H1 (cell line): ENCODE measurements at regions not wholly inside any gene's neighbourhood (a gene's known extent, or its start where the extent isn't known, plus 50 kb on each side); places are given as distances from the start of the nearest gene placed in this dataset.

ENCODE experiments used
- CTCF ChIA-PET: fragments of 300-600 bp; sonication (Branson Sonifier 250); formaldehyde crosslinking; loops from one replicate; lab custom pipeline; 2021; ENCODE audit not compliant: partially characterized antibody; lab: Charles Lee
- POLR2A ChIA-PET: fragments of 300-600 bp; sonication (Branson Sonifier 250); formaldehyde crosslinking; loops from one replicate; lab custom pipeline; 2021; ENCODE audit warnings: inconsistent platforms; ENCODE audit not compliant: partially characterized antibody; lab: Charles Lee
- DNase-seq, 2 experiments: peaks; one replicate each; pipeline versions ENCODE4 v3.0.0 to v3.0.0-alpha.2; 2010 to 2022; ENCODE audit warnings: low spot score in 2 of 2, low read depth in 1 of 2, mixed read lengths in 1 of 2
- FAIRE-seq: peaks from 2 replicates; lab custom pipeline; 2011; peaks lifted over from hg19 to GRCh38; lab: Jason Lieb, UNC
- H2AFZ ChIP-seq: 2 replicates; pipeline ENCODE4 v1.8.1; 2012; ENCODE audit warnings: low read length, inconsistent platforms
- H2AK5ac ChIP-seq: 2 replicates; pipeline ENCODE4 v1.6.1; 2013; ENCODE audit warnings: low read depth, low read length
- H2BK120ac ChIP-seq: replicated peaks from 2 replicates; pipeline ENCODE3; 2013; ENCODE audit warnings: low read depth, low read length, inconsistent platforms
- H2BK12ac ChIP-seq: 2 replicates; pipeline ENCODE4 v1.6.1; 2013; ENCODE audit warnings: low read depth, low read length
- H2BK15ac ChIP-seq: 2 replicates; pipeline ENCODE4 v1.6.1; 2013; ENCODE audit warnings: low read length
- H2BK20ac ChIP-seq: 2 replicates; pipeline ENCODE4 v1.6.1; 2013; ENCODE audit warnings: low read length
- H2BK5ac ChIP-seq: 2 replicates; pipeline ENCODE4 v1.6.1; 2013; ENCODE audit warnings: low read depth, low read length
- H3K14ac ChIP-seq: 2 replicates; pipeline ENCODE4 v1.6.1; 2013; ENCODE audit warnings: inconsistent platforms; ENCODE audit not compliant: insufficient read length
- H3K18ac ChIP-seq: 2 replicates; pipeline ENCODE4 v1.6.1; 2013; ENCODE audit warnings: low read length; ENCODE audit errors: extremely low read depth
- H3K23ac ChIP-seq: 2 replicates; pipeline ENCODE4 v1.6.1; 2013; ENCODE audit warnings: inconsistent platforms; ENCODE audit not compliant: insufficient read length
- H3K23me2 ChIP-seq: 2 replicates; pipeline ENCODE4 v1.6.1; 2013; ENCODE audit warnings: low read depth, low read length
- H3K27ac ChIP-seq: 2 replicates; pipeline ENCODE4 v1.6.1; 2011; ENCODE audit warnings: low read depth, low read length, inconsistent platforms
- H3K27me3 ChIP-seq, 4 experiments: replicated peaks in 1 of 4; 1 replicate in 1 of 4; 2 replicates in 3 of 4; pipeline versions ENCODE4 v1.6.1 to v1.8.1; 2011 to 2013; ENCODE audit warnings: low read length in 3 of 4, mild to moderate bottlenecking in 3 of 4, inconsistent platforms in 2 of 4, mixed read lengths in 2 of 4, moderate library complexity in 1 of 4; ENCODE audit not compliant: control insufficient read depth in 3 of 4, insufficient read depth in 3 of 4; ENCODE audit errors: extremely low read depth in 1 of 4
- H3K36me3 ChIP-seq, 4 experiments: 2 replicates each; pipeline versions ENCODE4 v1.6.1 to v1.8.1; 2011 to 2013; ENCODE audit warnings: mild to moderate bottlenecking in 4 of 4, low read length in 3 of 4, moderate library complexity in 2 of 4, control low read depth in 1 of 4, inconsistent platforms in 1 of 4; ENCODE audit not compliant: insufficient read depth in 4 of 4, control insufficient read depth in 2 of 4
- H3K4ac ChIP-seq: replicated peaks from 2 replicates; pipeline ENCODE3; 2013; ENCODE audit warnings: low read length, low read depth, mixed read lengths, inconsistent platforms; ENCODE audit not compliant: insufficient read length
- H3K4me1 ChIP-seq, 4 experiments: replicated peaks in 1 of 4; 1 replicate in 1 of 4; 2 replicates in 3 of 4; pipeline versions ENCODE4 v1.6.1 to v1.8.1; 2011 to 2013; ENCODE audit warnings: low read length in 3 of 4, inconsistent platforms in 2 of 4, mixed read lengths in 1 of 4; ENCODE audit not compliant: insufficient read depth in 4 of 4, control insufficient read depth in 3 of 4
- H3K4me2 ChIP-seq, 2 experiments: 2 replicates each; pipeline versions ENCODE4 v1.6.1 to v1.8.1; 2011 to 2013; ENCODE audit warnings: low read depth in 2 of 2, low read length in 2 of 2, control low read depth in 1 of 2, inconsistent platforms in 1 of 2, mild to moderate bottlenecking in 1 of 2; ENCODE audit not compliant: insufficient read depth in 1 of 2
- H3K4me3 ChIP-seq, 4 experiments: fragments of 200-600, 300-600 bp in 1 of 4; sonication (generic), shearing (Covaris generic), sonication (Bioruptor Twin) in 1 of 4; 2 replicates each; pipeline versions ENCODE4 v1.5.1 to v1.8.1; 2011 to 2016; ENCODE audit warnings: low read length in 4 of 4, low read depth in 3 of 4, control low read depth in 2 of 4, inconsistent platforms in 2 of 4, mild to moderate bottlenecking in 2 of 4, mixed read lengths in 1 of 4, moderate library complexity in 1 of 4; ENCODE audit not compliant: insufficient read depth in 2 of 4; ENCODE audit errors: extremely low read depth in 1 of 4
- H3K56ac ChIP-seq: replicated peaks from 2 replicates; pipeline ENCODE3; 2013; ENCODE audit warnings: low read depth, mild to moderate bottlenecking, mixed read lengths, low read length, inconsistent platforms; ENCODE audit not compliant: insufficient read length
- H3K79me1 ChIP-seq: 2 replicates; pipeline ENCODE4 v1.6.1; 2013; ENCODE audit warnings: low read depth, low read length, control low read depth
- H3K79me2 ChIP-seq, 2 experiments: 2 replicates each; pipeline versions ENCODE4 v1.6.1 to v1.8.1; 2012 to 2013; ENCODE audit warnings: low read length in 2 of 2, mild to moderate bottlenecking in 2 of 2, inconsistent platforms in 1 of 2; ENCODE audit not compliant: insufficient read depth in 2 of 2, control insufficient read depth in 1 of 2
- H3K9ac ChIP-seq, 4 experiments: replicated peaks in 1 of 4; 1 replicate in 1 of 4; 2 replicates in 3 of 4; pipeline versions ENCODE4 v1.6.1 to v1.8.1; 2011 to 2013; ENCODE audit warnings: low read depth in 3 of 4, low read length in 3 of 4, control low read depth in 2 of 4, mild to moderate bottlenecking in 2 of 4, moderate library complexity in 2 of 4, inconsistent platforms in 1 of 4; ENCODE audit errors: extremely low read depth in 1 of 4
- H3K9me3 ChIP-seq, 2 experiments: 2 replicates each; pipeline versions ENCODE4 v1.6.1 to v1.8.1; 2012 to 2013; ENCODE audit warnings: mild to moderate bottlenecking in 2 of 2, moderate library complexity in 2 of 2, control low read depth in 1 of 2, inconsistent platforms in 1 of 2, low read depth in 1 of 2, low read length in 1 of 2, mixed read lengths in 1 of 2; ENCODE audit not compliant: insufficient read depth in 2 of 2
- H4K20me1 ChIP-seq, 2 experiments: replicated peaks in 1 of 2; 2 replicates each; pipeline versions ENCODE3 to v1.8.1; 2011 to 2013; ENCODE audit warnings: inconsistent platforms in 2 of 2, low read length in 2 of 2, mild to moderate bottlenecking in 1 of 2; ENCODE audit not compliant: insufficient read depth in 2 of 2, control insufficient read depth in 1 of 2
- H4K5ac ChIP-seq: 2 replicates; pipeline ENCODE4 v1.6.1; 2013; ENCODE audit warnings: low read length, low read depth, mixed read lengths, inconsistent platforms; ENCODE audit not compliant: insufficient read length
- H4K8ac ChIP-seq: 2 replicates; pipeline ENCODE4 v1.8.0; 2013; ENCODE audit warnings: mild to moderate bottlenecking, moderate library complexity, low read length, inconsistent platforms; ENCODE audit not compliant: insufficient read depth; ENCODE audit errors: extremely low read depth
- H4K91ac ChIP-seq: replicated peaks from 2 replicates; pipeline ENCODE3; 2013; ENCODE audit warnings: low read length, mixed read lengths, inconsistent platforms; ENCODE audit not compliant: insufficient read length
- ASH2L ChIP-seq: fragments of 200-600, 300-600 bp; sonication (generic); IDR thresholded peaks from one replicate; pipeline ENCODE4 v1.7.1; 2017; ENCODE audit warnings: low read length
- ATF3 ChIP-seq: IDR thresholded peaks from 2 replicates; pipeline ENCODE4 v1.6.1; 2011; ENCODE audit warnings: low read depth, mild to moderate bottlenecking, low read length; ENCODE audit not compliant: insufficient read depth
- EGR1 ChIP-seq: IDR thresholded peaks from 2 replicates; pipeline ENCODE4 v1.6.1; 2011; ENCODE audit warnings: low read depth, low read length, borderline replicate concordance
- EZH2 ChIP-seq: fragments of 200-600 bp; sonication (generic); IDR thresholded peaks from 2 replicates; pipeline ENCODE4 v1.7.1; 2012; ENCODE audit warnings: low read depth, mild to moderate bottlenecking, moderate library complexity, low read length, inconsistent platforms; ENCODE audit not compliant: severe bottlenecking
- FOSL1 ChIP-seq: IDR thresholded peaks from 2 replicates; pipeline ENCODE4 v1.6.1; 2011; ENCODE audit warnings: mild to moderate bottlenecking, low read depth, low read length, moderate library complexity; ENCODE audit not compliant: insufficient read depth
- KDM4A ChIP-seq: IDR thresholded peaks from one replicate; pipeline ENCODE4 v1.7.1; 2012; ENCODE audit warnings: low read depth, mild to moderate bottlenecking, moderate library complexity, low read length, inconsistent platforms; ENCODE audit not compliant: severe bottlenecking
- KDM5A ChIP-seq: fragments of 200-600 bp; IDR thresholded peaks from 2 replicates; pipeline ENCODE4 v1.7.1; 2012; ENCODE audit warnings: mild to moderate bottlenecking, low read length, inconsistent platforms, mixed read lengths
- MAFK ChIP-seq: IDR thresholded peaks from 2 replicates; pipeline ENCODE4 v1.6.1; 2012; ENCODE audit warnings: low read depth, mild to moderate bottlenecking, improper control_type of control experiment, low read length
- NRF1 ChIP-seq: IDR thresholded peaks from 2 replicates; pipeline ENCODE4 v1.6.1; 2011; ENCODE audit warnings: mild to moderate bottlenecking, low read depth, low read length, improper control_type of control experiment
- RFX5 ChIP-seq: IDR thresholded peaks from 2 replicates; pipeline ENCODE4 v1.6.1; 2011; ENCODE audit warnings: low read depth, low read length, improper control_type of control experiment, borderline replicate concordance
- SIN3A ChIP-seq, 2 experiments: IDR thresholded peaks in 1 of 2; conservative IDR thresholded peaks in 1 of 2; 2 replicates each; pipeline ENCODE4 v1.6.1; 2011 to 2012; ENCODE audit warnings: low read length in 2 of 2, improper control_type of control experiment in 1 of 2, low read depth in 1 of 2, mild to moderate bottlenecking in 1 of 2
- SIRT6 ChIP-seq: IDR thresholded peaks from one replicate; pipeline ENCODE4 v1.7.1; 2012; ENCODE audit warnings: low read length, inconsistent platforms
- TCF12 ChIP-seq: IDR thresholded peaks from 2 replicates; pipeline ENCODE4 v1.6.1; 2011; ENCODE audit warnings: low read depth, mild to moderate bottlenecking, low read length
- WGBS, 2 experiments: shearing (Covaris generic) in 1 of 2; methylation state at CpG; one replicate each; pipeline versions ENCODE4 v1.1.6 to v1.1.7; 2013 to 2015; ENCODE audit warnings: low lambda C conversion rate in 2 of 2, mixed read lengths in 2 of 2, inconsistent platforms in 1 of 2, low coverage in 1 of 2, missing lambda C conversion rate in 1 of 2; ENCODE audit not compliant: insufficient replicate concordance in 2 of 2, insufficient coverage in 1 of 2, insufficient read length in 1 of 2; ENCODE audit errors: extremely low coverage in 1 of 2, missing lambda C conversion rate in 1 of 2; 5-methylcytosine and 5-hydroxymethylcytosine counted together

- H2BK120ac ChIP-seq = no peak overlapping the region
- no peak overlapping the region for H2BK12ac ChIP-seq
- H3K36me3 ChIP-seq = no peaks in the 10 kb centered on the region
- no peaks in the 10 kb centered on the region for H3K79me1 ChIP-seq
- H3K9me3 ChIP-seq = no peaks in the 10 kb centered on the region
- H3K4me2 ChIP-seq = no peak overlapping the region
- H4K20me1 ChIP-seq = no peaks in the 10 kb centered on the region
- no peak overlapping the region for H3K56ac ChIP-seq
- H3K18ac ChIP-seq = no peak overlapping the region
- no peak overlapping the region for H2BK15ac ChIP-seq
- no peaks in the 10 kb centered on the region for H3K79me2 ChIP-seq
- no peak overlapping the region for H2AFZ ChIP-seq
- H4K5ac ChIP-seq = no peak overlapping the region
- POLR2A ChIA-PET = no interaction called here
- FAIRE-seq = no peak
- H3K9ac ChIP-seq = no peak overlapping the region
- no peak overlapping the region for H3K4me3 ChIP-seq
- no peak overlapping the region for H2BK5ac ChIP-seq
- H3K27me3 ChIP-seq = no peaks in the 10 kb centered on the region
- H3K4ac ChIP-seq = no peak overlapping the region
- TF ChIP-seq KDM5A = no peak
- TF ChIP-seq EGR1 = no peak
- no peak for TF ChIP-seq ASH2L
- no peak for TF ChIP-seq KDM4A
- no peak for TF ChIP-seq MAFK
- no peak for TF ChIP-seq ATF3
- no peak for TF ChIP-seq NRF1
- no peak for TF ChIP-seq FOSL1
- TF ChIP-seq SIRT6 = no peak
- TF ChIP-seq RFX5 = no peak
- no peak for TF ChIP-seq EZH2
- TF ChIP-seq SIN3A (conservative IDR thresholded peaks at IDR 0.05 in 1 of 2, IDR thresholded peaks at IDR 0.05 in 1 of 2; ENCODE audit: low read depth in 1 of 2, low read length in 2 of 2) = no peak
- no peak for TF ChIP-seq TCF12
- peaks cover 0 to 6% (median 2%) of the 10 kb centered on the region in 4 experiments; a peak in 2 of 7 replicates for H3K4me1 ChIP-seq
- no peak overlapping the region for H4K8ac ChIP-seq
- 95% methylated on average over 1 of the region's 1 CpG; no CpG with 5 or more reads in 1 of the 2 experiments for WGBS, 2 experiments
- H4K91ac ChIP-seq = no peak overlapping the region
- H3K27ac ChIP-seq = no peak overlapping the region
- H3K23ac ChIP-seq = no peak overlapping the region
- CTCF ChIA-PET = no interaction called here
- H3K14ac ChIP-seq = no peak overlapping the region
- H2BK20ac ChIP-seq = no peak overlapping the region
- DNase-seq = no peak
- no peaks in the 10 kb centered on the region for H3K23me2 ChIP-seq
- no peak overlapping the region for H2AK5ac ChIP-seq
Observed at GRCh38 chr12:22932431-22932830, 307.5 kb downstream of the ETNK1 start.
